ENCODE measurements at regions not wholly inside any gene's neighbourhood (a gene's known extent, or its start where the extent isn't known, plus 50 kb on each side); places are given as distances from the start of the nearest gene placed in this dataset.

GRCh38 chr9:30997291-30997690, 1387.2 kb upstream of the ACO1 start:
- Histone ChIP-seq H4K20me1 (replicated peaks in 1 of 2; ENCODE audit: control insufficient read depth in 1 of 2, insufficient read depth in 2 of 2, low read length in 2 of 2) (no peaks in the 10 kb centered on the region), H4K8ac (ENCODE audit: extremely low read depth, insufficient read depth, low read length) (no peak overlapping the region), H2AFZ (ENCODE audit: low read length) (no peak overlapping the region), H3K4me2 (ENCODE audit: insufficient read depth in 1 of 2, low read depth in 2 of 2, low read length in 2 of 2) (no peak overlapping the region), H3K9me3 (ENCODE audit: insufficient read depth in 2 of 2, low read depth in 1 of 2, low read length in 1 of 2) (no peaks in the 10 kb centered on the region), H3K27ac (ENCODE audit: low read depth, low read length) (no peak overlapping the region), H4K5ac (ENCODE audit: insufficient read length, low read depth, low read length) (no peak overlapping the region), H3K4ac (replicated peaks; ENCODE audit: insufficient read length, low read depth, low read length) (no peak overlapping the region), H3K23ac (ENCODE audit: insufficient read length) (no peak overlapping the region), H2BK20ac (ENCODE audit: low read length) (no peak overlapping the region), H3K4me1 (replicated peaks in 1 of 4; ENCODE audit: control insufficient read depth in 3 of 4, insufficient read depth in 4 of 4, low read length in 3 of 4) (no peaks in the 10 kb centered on the region), H3K18ac (ENCODE audit: extremely low read depth, low read length) (no peak overlapping the region), H2AK5ac (ENCODE audit: low read depth, low read length) (no peak overlapping the region), H3K36me3 (ENCODE audit: control insufficient read depth in 2 of 4, insufficient read depth in 4 of 4, low read length in 3 of 4) (no peaks in the 10 kb centered on the region), H2BK120ac (replicated peaks; ENCODE audit: low read depth, low read length) (no peak overlapping the region), H4K91ac (replicated peaks; ENCODE audit: insufficient read length, low read length) (no peak overlapping the region), H3K79me1 (ENCODE audit: low read depth, low read length) (no peaks in the 10 kb centered on the region), H3K79me2 (ENCODE audit: control insufficient read depth in 1 of 2, insufficient read depth in 2 of 2, low read length in 2 of 2) (no peaks in the 10 kb centered on the region), H2BK5ac (ENCODE audit: low read depth, low read length) (no peak overlapping the region), H3K14ac (ENCODE audit: insufficient read length) (no peak overlapping the region), H3K27me3 (replicated peaks in 1 of 4; ENCODE audit: control insufficient read depth in 3 of 4, extremely low read depth in 1 of 4, insufficient read depth in 3 of 4, low read length in 3 of 4) (no peaks in the 10 kb centered on the region), H3K56ac (replicated peaks; ENCODE audit: insufficient read length, low read depth, low read length) (no peak overlapping the region), H3K9ac (replicated peaks in 1 of 4; ENCODE audit: extremely low read depth in 1 of 4, low read depth in 3 of 4, low read length in 3 of 4) (no peak overlapping the region), H2BK15ac (ENCODE audit: low read length) (no peak overlapping the region), H3K23me2 (ENCODE audit: low read depth, low read length) (no peaks in the 10 kb centered on the region), H2BK12ac (ENCODE audit: low read depth, low read length) (no peak overlapping the region), H3K4me3 (ENCODE audit: extremely low read depth in 1 of 4, insufficient read depth in 2 of 4, low read depth in 3 of 4, low read length in 4 of 4) (no peak overlapping the region)
- WGBS, 2 experiments (ENCODE audit: extremely low coverage in 1 of 2, insufficient coverage in 1 of 2, insufficient read length in 1 of 2, insufficient replicate concordance in 2 of 2, low coverage in 1 of 2, low lambda C conversion rate in 2 of 2, missing lambda C conversion rate in 1 of 2), result 64% methylated on average over 2 of the region's 2 CpGs; no CpG with 5 or more reads in 1 of the 2 experiments
- DNase-seq (ENCODE audit: low read depth in 1 of 2, low spot score in 2 of 2), result no peak
- no peak for TF ChIP-seq RFX5 (IDR thresholded peaks at IDR 0.05; ENCODE audit: borderline replicate concordance, low read depth, low read length)
- TF ChIP-seq PHF8 (conservative IDR thresholded peaks at IDR 0.05; ENCODE audit: low read depth, low read length), result no peak
- no peak for TF ChIP-seq MAFK (IDR thresholded peaks at IDR 0.05; ENCODE audit: low read depth, low read length)
- no peak for TF ChIP-seq BRCA1 (IDR thresholded peaks at IDR 0.05; ENCODE audit: low read depth, low read length)
- ChIA-PET POLR2A (ENCODE audit: partially characterized antibody) (no interaction called here), CTCF (ENCODE audit: partially characterized antibody) (no interaction called here)
- FAIRE-seq, result no peak
